ENCODE measurements at regions not wholly inside any gene's neighbourhood (a gene's known extent, or its start where the extent isn't known, plus 50 kb on each side); places are given as distances from the start of the nearest gene placed in this dataset.

DNA sequence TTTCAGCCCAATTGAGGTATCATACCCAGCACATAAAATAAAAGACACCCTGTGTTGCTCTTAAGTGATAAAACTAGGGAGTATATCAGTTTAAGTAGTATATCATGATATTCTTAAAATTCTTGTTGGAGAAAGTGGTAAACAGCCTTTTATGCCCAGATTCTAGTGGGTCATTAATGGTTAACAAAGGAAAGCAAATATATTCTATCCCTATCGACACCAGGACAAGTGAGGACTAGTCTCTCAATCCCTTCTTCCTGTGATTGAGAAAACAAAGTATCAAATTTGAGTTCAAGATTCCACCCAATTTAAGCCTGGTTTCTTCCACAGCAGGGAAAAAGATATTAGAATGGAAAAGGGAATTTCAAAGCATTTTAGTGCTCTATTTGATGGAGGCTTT, 142.4 kb upstream of the IL12A start:
- H3K4me3 ChIP-seq (ENCODE audit: control insufficient read depth in 2 of 3, extremely low read depth in 1 of 3, insufficient read depth in 2 of 3, low read depth in 1 of 3, low read length in 3 of 3): peak overlapping the region in 1 of 3 experiments; percentile 58
- no peak overlapping the region for H3K27ac ChIP-seq (ENCODE audit: control insufficient read depth, insufficient read depth, low read length)
- TF ChIP-seq EZH2 (IDR thresholded peaks at IDR 0.05; ENCODE audit: low read length): no peak
- H3K4me2 ChIP-seq (ENCODE audit: control insufficient read depth, extremely low read depth, insufficient read depth, low read depth, low read length): peak overlapping the region; percentile 83
- H3K4me1 ChIP-seq (ENCODE audit: control insufficient read depth, extremely low read depth, insufficient read depth, low read length): peaks cover 12% of the 10 kb centered on the region
- dilution Hi-C loops (cut with MboI; ENCODE audit: extremely low pct_ligation_motif_present, low sequenced_read_pairs): no loop called here
- no peaks in the 10 kb centered on the region for H3K36me3 ChIP-seq (ENCODE audit: control insufficient read depth in 2 of 2, extremely low read depth in 1 of 2, insufficient read depth in 2 of 2, low read length in 2 of 2)
- no peak overlapping the region for H2AFZ ChIP-seq (ENCODE audit: control insufficient read depth, low read length)
- peaks cover 82% of the 10 kb centered on the region for H3K79me2 ChIP-seq (ENCODE audit: control insufficient read depth, insufficient read depth, low read length)
- no peaks in the 10 kb centered on the region for H3K27me3 ChIP-seq (ENCODE audit: control insufficient read depth, extremely low read depth, insufficient read depth, low read length)
- H4K20me1 ChIP-seq (ENCODE audit: control insufficient read depth, extremely low read depth, insufficient read depth, low read length): no peaks in the 10 kb centered on the region
- H3K9me1 ChIP-seq (ENCODE audit: control insufficient read depth, extremely low read depth, insufficient read depth, low read length): peaks cover 2% of the 10 kb centered on the region
- no peaks in the 10 kb centered on the region for H3K9me3 ChIP-seq (ENCODE audit: control insufficient read depth, low read depth, low read length)
- FAIRE-seq (no peak), DNase-seq (ENCODE audit: low read depth, low spot score) (no peak)
- H3K9ac ChIP-seq (ENCODE audit: control insufficient read depth, extremely low read depth, insufficient read depth, low read length): no peak overlapping the region

DNA sequence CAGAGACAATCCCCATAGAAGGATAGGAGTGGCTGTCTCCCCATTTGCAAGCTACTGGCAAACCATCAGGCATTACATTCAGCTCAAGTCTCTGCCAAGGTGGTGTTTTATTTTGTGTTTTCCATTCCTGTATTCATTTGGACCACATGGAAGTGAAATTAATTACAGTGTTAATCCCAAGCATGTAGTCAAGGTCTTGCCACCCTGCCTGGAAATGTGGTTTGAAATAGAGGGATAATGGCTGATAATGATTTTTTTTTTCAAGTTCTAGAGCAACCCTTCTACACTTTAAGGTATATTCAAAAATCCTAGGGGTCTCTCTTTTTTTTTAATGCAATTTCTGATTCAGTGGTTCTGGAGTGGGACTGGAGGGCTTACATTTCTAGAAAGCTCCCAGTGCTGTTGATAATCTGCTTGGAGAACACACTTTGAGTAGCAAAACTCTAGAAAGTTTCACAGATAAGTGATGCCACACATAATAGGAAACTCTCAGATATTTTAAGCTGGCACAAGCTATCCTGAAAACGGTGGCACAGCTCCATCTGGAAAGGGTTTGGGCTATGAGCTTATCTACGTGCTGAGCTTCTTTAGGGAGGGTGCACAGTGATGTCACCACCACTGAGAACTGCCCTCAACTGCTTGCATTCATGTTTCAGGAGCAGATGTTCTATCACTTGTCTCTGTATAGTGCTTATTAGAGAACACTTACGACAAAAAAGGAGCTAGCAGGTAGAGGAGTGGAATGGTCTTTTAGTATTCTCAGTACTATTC, 140.1 kb upstream of the IL12A start:
- Histone ChIP-seq H2AFZ (ENCODE audit: control insufficient read depth, low read length) (no peak overlapping the region), H3K79me2 (ENCODE audit: control insufficient read depth, insufficient read depth, low read length) (peaks cover 78% of the 10 kb centered on the region), H3K36me3 (ENCODE audit: control insufficient read depth in 2 of 2, extremely low read depth in 1 of 2, insufficient read depth in 2 of 2, low read length in 2 of 2) (no peaks in the 10 kb centered on the region), H3K27me3 (ENCODE audit: control insufficient read depth, extremely low read depth, insufficient read depth, low read length) (no peaks in the 10 kb centered on the region), H3K4me1 (ENCODE audit: control insufficient read depth, extremely low read depth, insufficient read depth, low read length) (peaks cover 26% of the 10 kb centered on the region), H3K4me2 (ENCODE audit: control insufficient read depth, extremely low read depth, insufficient read depth, low read depth, low read length) (no peak overlapping the region), H3K27ac (ENCODE audit: control insufficient read depth, insufficient read depth, low read length) (no peak overlapping the region), H4K20me1 (ENCODE audit: control insufficient read depth, extremely low read depth, insufficient read depth, low read length) (no peaks in the 10 kb centered on the region), H3K9me1 (ENCODE audit: control insufficient read depth, extremely low read depth, insufficient read depth, low read length) (no peaks in the 10 kb centered on the region), H3K4me3 (ENCODE audit: control insufficient read depth in 2 of 3, extremely low read depth in 1 of 3, insufficient read depth in 2 of 3, low read depth in 1 of 3, low read length in 3 of 3) (no peak overlapping the region), H3K9ac (ENCODE audit: control insufficient read depth, extremely low read depth, insufficient read depth, low read length) (no peak overlapping the region), H3K9me3 (ENCODE audit: control insufficient read depth, low read depth, low read length) (no peaks in the 10 kb centered on the region)
- no peak for FAIRE-seq
- dilution Hi-C loops (cut with MboI; ENCODE audit: extremely low pct_ligation_motif_present, low sequenced_read_pairs): no loop called here
- DNase-seq (ENCODE audit: low read depth, low spot score): no peak
- TF ChIP-seq, protein P1, sequence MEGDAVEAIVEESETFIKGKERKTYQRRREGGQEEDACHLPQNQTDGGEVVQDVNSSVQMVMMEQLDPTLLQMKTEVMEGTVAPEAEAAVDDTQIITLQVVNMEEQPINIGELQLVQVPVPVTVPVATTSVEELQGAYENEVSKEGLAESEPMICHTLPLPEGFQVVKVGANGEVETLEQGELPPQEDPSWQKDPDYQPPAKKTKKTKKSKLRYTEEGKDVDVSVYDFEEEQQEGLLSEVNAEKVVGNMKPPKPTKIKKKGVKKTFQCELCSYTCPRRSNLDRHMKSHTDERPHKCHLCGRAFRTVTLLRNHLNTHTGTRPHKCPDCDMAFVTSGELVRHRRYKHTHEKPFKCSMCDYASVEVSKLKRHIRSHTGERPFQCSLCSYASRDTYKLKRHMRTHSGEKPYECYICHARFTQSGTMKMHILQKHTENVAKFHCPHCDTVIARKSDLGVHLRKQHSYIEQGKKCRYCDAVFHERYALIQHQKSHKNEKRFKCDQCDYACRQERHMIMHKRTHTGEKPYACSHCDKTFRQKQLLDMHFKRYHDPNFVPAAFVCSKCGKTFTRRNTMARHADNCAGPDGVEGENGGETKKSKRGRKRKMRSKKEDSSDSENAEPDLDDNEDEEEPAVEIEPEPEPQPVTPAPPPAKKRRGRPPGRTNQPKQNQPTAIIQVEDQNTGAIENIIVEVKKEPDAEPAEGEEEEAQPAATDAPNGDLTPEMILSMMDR (optimal IDR thresholded peaks at IDR 0.05 in 1 of 3, IDR thresholded peaks at IDR 0.05 in 1 of 3, conservative IDR thresholded peaks at IDR 0.05 in 1 of 3; ENCODE audit: extremely low read depth in 1 of 3, insufficient read depth in 2 of 3, low read length in 3 of 3): no peak

GRCh38 chr3:159850481-159850880, 138.2 kb upstream of the IL12A start:
- Histone ChIP-seq H3K9me3 (ENCODE audit: control insufficient read depth, low read depth, low read length) (no peaks in the 10 kb centered on the region), H3K9ac (ENCODE audit: control insufficient read depth, extremely low read depth, insufficient read depth, low read length) (no peak overlapping the region), H3K27me3 (ENCODE audit: control insufficient read depth, extremely low read depth, insufficient read depth, low read length) (no peaks in the 10 kb centered on the region), H3K4me2 (ENCODE audit: control insufficient read depth, extremely low read depth, insufficient read depth, low read depth, low read length) (no peak overlapping the region), H4K20me1 (ENCODE audit: control insufficient read depth, extremely low read depth, insufficient read depth, low read length) (no peaks in the 10 kb centered on the region), H2AFZ (ENCODE audit: control insufficient read depth, low read length) (no peak overlapping the region), H3K79me2 (ENCODE audit: control insufficient read depth, insufficient read depth, low read length) (peaks cover 62% of the 10 kb centered on the region), H3K27ac (ENCODE audit: control insufficient read depth, insufficient read depth, low read length) (no peak overlapping the region), H3K9me1 (ENCODE audit: control insufficient read depth, extremely low read depth, insufficient read depth, low read length) (no peaks in the 10 kb centered on the region), H3K4me1 (ENCODE audit: control insufficient read depth, extremely low read depth, insufficient read depth, low read length) (peaks cover 42% of the 10 kb centered on the region), H3K4me3 (ENCODE audit: control insufficient read depth in 2 of 3, extremely low read depth in 1 of 3, insufficient read depth in 2 of 3, low read depth in 1 of 3, low read length in 3 of 3) (no peak overlapping the region), H3K36me3 (ENCODE audit: control insufficient read depth in 2 of 2, extremely low read depth in 1 of 2, insufficient read depth in 2 of 2, low read length in 2 of 2) (no peaks in the 10 kb centered on the region)
- DNase-seq (ENCODE audit: low read depth, low spot score): no peak
- dilution Hi-C loops (cut with MboI; ENCODE audit: extremely low pct_ligation_motif_present, low sequenced_read_pairs): no loop called here
- FAIRE-seq: no peak
- TF ChIP-seq, protein P1 (optimal IDR thresholded peaks at IDR 0.05 in 1 of 3, IDR thresholded peaks at IDR 0.05 in 1 of 3, conservative IDR thresholded peaks at IDR 0.05 in 1 of 3; ENCODE audit: extremely low read depth in 1 of 3, insufficient read depth in 2 of 3, low read length in 3 of 3): no peak
- no peak for TF ChIP-seq EZH2 (IDR thresholded peaks at IDR 0.05; ENCODE audit: low read length)
